Heart right ventricle (tissue), 16 donors: ENCODE measurements at regions not wholly inside any gene's neighbourhood (a gene's known extent, or its start where the extent isn't known, plus 50 kb on each side); places are given as distances from the start of the nearest gene placed in this dataset.

Source experiments
- ATAC-seq, 8 donors: fragments of 200-7000 bp; cut with Tn5 transposase; one replicate each; pipeline ENCODE4 v1.9.1; 2020; ENCODE audit warnings: mild to moderate bottlenecking in 8 of 8, moderate library complexity in 8 of 8, moderate number of reproducible peaks in 1 of 8
- DNase-seq, 2 donors: peaks; one replicate each; pipeline ENCODE4 v3.0.0-alpha.2; 2020
- H3K27ac ChIP-seq, 10 donors: fragments of 200-600 bp; sonication (generic) in 2 of 10; one replicate each; pipeline versions ENCODE4 v1.5.0 to v1.8.0; 2020 to 2022; ENCODE audit warnings: mild to moderate bottlenecking in 3 of 10
- H3K27me3 ChIP-seq, 7 donors: fragments of 200-600 bp; one replicate each; pipeline ENCODE4 v1.8.0; 2021 to 2022; ENCODE audit warnings: mild to moderate bottlenecking in 2 of 7
- H3K36me3 ChIP-seq, 9 donors: fragments of 200-600 bp; sonication (generic) in 1 of 9; one replicate each; pipeline versions ENCODE4 v1.5.0 to v1.8.0; 2020 to 2022; ENCODE audit warnings: mild to moderate bottlenecking in 2 of 9
- H3K4me1 ChIP-seq, 9 donors: fragments of 200-600 bp; sonication (generic) in 1 of 9; one replicate each; pipeline versions ENCODE4 v1.5.0 to v1.8.0; 2020 to 2022; ENCODE audit warnings: mild to moderate bottlenecking in 4 of 9
- H3K4me3 ChIP-seq, 10 donors: fragments of 200-600 bp; sonication (generic) in 2 of 10; one replicate each; pipeline versions ENCODE4 v1.5.0 to v1.8.0; 2020 to 2022; ENCODE audit warnings: mild to moderate bottlenecking in 7 of 10, moderate library complexity in 2 of 10
- H3K9me3 ChIP-seq, 11 donors: fragments of 200-600 bp in 10 of 11; sonication (generic) in 2 of 11; one replicate each; pipeline versions ENCODE4 v1.5.0 to v1.8.0; 2013 to 2022; ENCODE audit warnings: mild to moderate bottlenecking in 2 of 11, control low read depth in 1 of 11, moderate library complexity in 1 of 11
- WGBS, 2 donors: extraction: QIAGEN DNeasy Blood & Tissue Kit; methylation state at CpG; one replicate each; pipeline ENCODE4 v1.1.7; 2013; ENCODE audit warnings: inconsistent platforms in 1 of 2; 5-methylcytosine and 5-hydroxymethylcytosine counted together
- intact Hi-C, 10 donors: fragments of 100-400 bp; cut with DNase I; formaldehyde crosslinking; loops; one replicate each; pipeline versions ENCODE4 v1.11.1 to v1.14.2; 2022
- TF ChIP-seq, protein P1 (sequence below), 9 donors: fragments of 200-600 bp; sonication (generic) in 2 of 9; IDR thresholded peaks; one replicate each; pipeline versions ENCODE4 v1.5.0 to v1.8.0; 2021 to 2022; ENCODE audit warnings: antibody characterized with exemption in 9 of 9, mild to moderate bottlenecking in 5 of 9, moderate library complexity in 1 of 9
- donor health status: Arrhythmogenic right ventricular cardiomyopathy.
- donor health status: ischemic (EF 13 %, LVEDD 7.1; RV severe dilation, severe dysfunction).
- donor health status: healthy with polysubstance abuse.
- donor health status: DM: no; HTN: yes; CAD: no.
- donor health status: DM: no; HTN: no; CAD: no.
- donor health status: ischemic (EF 25% LVEDD 6.9; RV normal size, moderate dysfunction).
- donor health status: ischemic (EF 25% LVEDD 5.7; RV mildly dilated, moderate dysfunction).
- donor health status: healthy.
- donor health status: DM: yes; HTN: yes; CAD: no.
- donor health status: Ischemic cardiomyopathy.
- donor health status: ischemic (EF 35%, LVEDD 5.7; RV mildly dilated, moderate dysfunction).
- donor health status: nonischemic (EF 11% LVEDD 7.7; RV severe dilation, severe dysfunction).
- donor health status: DM: yes; HTN: yes; CAD: no.
- donor health status: PGD.
- donor health status: ischemic (EF 29% LVEDD 5.4; RV normal size, mild dysfunction).
- donor health status: nonischemic (EF 23%, LVEDD 6.1; RV moderate dilation, normal function).

DNA sequence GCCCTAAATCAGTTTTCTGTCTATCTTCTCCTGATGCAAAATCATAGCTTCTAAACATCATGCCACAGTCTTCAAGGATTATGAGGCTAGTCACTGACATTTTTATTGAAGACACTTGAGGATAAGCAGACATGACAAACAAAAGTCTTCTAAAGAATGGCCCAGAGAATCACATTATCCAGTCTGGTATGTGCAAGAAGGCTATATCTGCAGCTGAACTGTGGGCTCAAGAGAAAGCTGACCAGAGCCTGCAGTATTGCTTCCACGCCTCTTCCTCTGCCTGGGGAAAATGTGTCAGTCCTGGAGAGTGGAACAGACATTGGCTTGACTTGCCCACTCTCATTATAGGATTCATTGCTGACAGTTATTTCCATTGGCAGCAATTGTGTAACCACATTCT, 553.5 kb downstream of the SPOCK3 start:
- ATAC-seq = no peak
- no peaks in the 10 kb centered on the region for H3K36me3 ChIP-seq

DNA sequence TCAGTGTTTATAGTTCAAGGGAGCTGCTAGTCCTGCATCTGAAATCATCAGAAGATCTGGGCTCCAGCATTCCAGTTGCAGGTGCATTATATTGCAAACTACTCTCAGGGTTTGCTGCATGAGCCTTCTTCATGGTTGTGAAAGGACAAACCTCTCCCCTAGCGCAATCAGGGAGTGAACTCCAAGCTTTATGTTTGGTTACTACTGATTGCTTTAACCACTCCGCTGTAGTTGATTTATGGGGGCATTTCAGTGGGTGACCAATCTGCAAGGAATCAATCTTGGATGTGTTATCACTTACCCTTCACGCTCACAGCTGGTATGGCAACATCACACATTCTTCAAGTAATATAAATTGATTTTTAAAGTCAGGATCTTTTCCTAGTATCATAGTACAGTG, 552.1 kb downstream of the SPOCK3 start:
- no peaks in the 10 kb centered on the region for H3K27me3 ChIP-seq
- DNase-seq (no peak), ATAC-seq (no peak)
- no peaks in the 10 kb centered on the region for H3K4me1 ChIP-seq
- H3K27ac ChIP-seq = no peak overlapping the region
- no peak overlapping the region for H3K4me3 ChIP-seq
- WGBS, 2 donors = 74 to 79% methylated on average over 3 of the region's 3 CpGs
- H3K36me3 ChIP-seq = no peaks in the 10 kb centered on the region
- intact Hi-C loops = no loop called here
- peaks cover 0 to 3% (median 0%) of the 10 kb centered on the region in 11 donors for H3K9me3 ChIP-seq
- TF ChIP-seq, protein P1, sequence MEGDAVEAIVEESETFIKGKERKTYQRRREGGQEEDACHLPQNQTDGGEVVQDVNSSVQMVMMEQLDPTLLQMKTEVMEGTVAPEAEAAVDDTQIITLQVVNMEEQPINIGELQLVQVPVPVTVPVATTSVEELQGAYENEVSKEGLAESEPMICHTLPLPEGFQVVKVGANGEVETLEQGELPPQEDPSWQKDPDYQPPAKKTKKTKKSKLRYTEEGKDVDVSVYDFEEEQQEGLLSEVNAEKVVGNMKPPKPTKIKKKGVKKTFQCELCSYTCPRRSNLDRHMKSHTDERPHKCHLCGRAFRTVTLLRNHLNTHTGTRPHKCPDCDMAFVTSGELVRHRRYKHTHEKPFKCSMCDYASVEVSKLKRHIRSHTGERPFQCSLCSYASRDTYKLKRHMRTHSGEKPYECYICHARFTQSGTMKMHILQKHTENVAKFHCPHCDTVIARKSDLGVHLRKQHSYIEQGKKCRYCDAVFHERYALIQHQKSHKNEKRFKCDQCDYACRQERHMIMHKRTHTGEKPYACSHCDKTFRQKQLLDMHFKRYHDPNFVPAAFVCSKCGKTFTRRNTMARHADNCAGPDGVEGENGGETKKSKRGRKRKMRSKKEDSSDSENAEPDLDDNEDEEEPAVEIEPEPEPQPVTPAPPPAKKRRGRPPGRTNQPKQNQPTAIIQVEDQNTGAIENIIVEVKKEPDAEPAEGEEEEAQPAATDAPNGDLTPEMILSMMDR (IDR thresholded peaks at IDR 0.05) = no peak

More for the DNA sequence above, 553.5 kb downstream of the SPOCK3 start:
- WGBS, 2 donors = 64 to 68% methylated on average over 1 of the region's 1 CpG
- Histone ChIP-seq H3K4me3 (no peak overlapping the region), H3K4me1 (no peaks in the 10 kb centered on the region), H3K27ac (no peak overlapping the region), H3K27me3 (no peaks in the 10 kb centered on the region), H3K9me3 (peaks cover 0 to 3% (median 0%) of the 10 kb centered on the region in 11 donors)
- TF ChIP-seq, protein P1 (IDR thresholded peaks at IDR 0.05) = no peak
- intact Hi-C loops = no loop called here
- no peak for DNase-seq
